HEK293 (cell line): ENCODE measurements at regions not wholly inside any gene's neighbourhood (a gene's known extent, or its start where the extent isn't known, plus 50 kb on each side); places are given as distances from the start of the nearest gene placed in this dataset.

Experiments used
- CTCF ChIP-seq: fragments of 450-650 bp; formaldehyde crosslinking; IDR thresholded peaks from 2 replicates; pipeline ENCODE4 v1.5.1; 2016; ENCODE audit warnings: missing biosample characterization, missing genetic modification characterization
- ZNF19 ChIP-seq: fragments of 450-650 bp; formaldehyde crosslinking; IDR thresholded peaks from 2 replicates; pipeline ENCODE4; 2016; ENCODE audit warnings: missing biosample characterization, missing genetic modification characterization, low read depth
- ZNF555 ChIP-seq: fragments of 450-650 bp; formaldehyde crosslinking; conservative IDR thresholded peaks from 2 replicates; pipeline ENCODE4 v1.5.1; 2017; ENCODE audit warnings: missing biosample characterization, mild to moderate bottlenecking, missing genetic modification characterization, inconsistent platforms
- TF ChIP-seq, protein P1 (sequence below): fragments of 450-650 bp; formaldehyde crosslinking; IDR thresholded peaks from 2 replicates; pipeline ENCODE4 v1.5.1; 2016; ENCODE audit warnings: missing biosample characterization, missing genetic modification characterization
- TF ChIP-seq, protein P2 (sequence below): fragments of 450-650 bp; formaldehyde crosslinking; IDR thresholded peaks from 2 replicates; pipeline ENCODE4 v1.5.1; 2016; ENCODE audit warnings: missing biosample characterization, missing genetic modification characterization

- TF ChIP-seq ZNF555 (tag by site-specific recombination): no peak
- TF ChIP-seq, protein P1, sequence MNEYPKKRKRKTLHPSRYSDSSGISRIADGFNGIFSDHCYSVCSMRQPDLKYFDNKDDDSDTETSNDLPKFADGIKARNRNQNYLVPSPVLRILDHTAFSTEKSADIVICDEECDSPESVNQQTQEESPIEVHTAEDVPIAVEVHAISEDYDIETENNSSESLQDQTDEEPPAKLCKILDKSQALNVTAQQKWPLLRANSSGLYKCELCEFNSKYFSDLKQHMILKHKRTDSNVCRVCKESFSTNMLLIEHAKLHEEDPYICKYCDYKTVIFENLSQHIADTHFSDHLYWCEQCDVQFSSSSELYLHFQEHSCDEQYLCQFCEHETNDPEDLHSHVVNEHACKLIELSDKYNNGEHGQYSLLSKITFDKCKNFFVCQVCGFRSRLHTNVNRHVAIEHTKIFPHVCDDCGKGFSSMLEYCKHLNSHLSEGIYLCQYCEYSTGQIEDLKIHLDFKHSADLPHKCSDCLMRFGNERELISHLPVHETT: no peak
- TF ChIP-seq CTCF (tag by site-specific recombination): no peak
- TF ChIP-seq, protein P2, sequence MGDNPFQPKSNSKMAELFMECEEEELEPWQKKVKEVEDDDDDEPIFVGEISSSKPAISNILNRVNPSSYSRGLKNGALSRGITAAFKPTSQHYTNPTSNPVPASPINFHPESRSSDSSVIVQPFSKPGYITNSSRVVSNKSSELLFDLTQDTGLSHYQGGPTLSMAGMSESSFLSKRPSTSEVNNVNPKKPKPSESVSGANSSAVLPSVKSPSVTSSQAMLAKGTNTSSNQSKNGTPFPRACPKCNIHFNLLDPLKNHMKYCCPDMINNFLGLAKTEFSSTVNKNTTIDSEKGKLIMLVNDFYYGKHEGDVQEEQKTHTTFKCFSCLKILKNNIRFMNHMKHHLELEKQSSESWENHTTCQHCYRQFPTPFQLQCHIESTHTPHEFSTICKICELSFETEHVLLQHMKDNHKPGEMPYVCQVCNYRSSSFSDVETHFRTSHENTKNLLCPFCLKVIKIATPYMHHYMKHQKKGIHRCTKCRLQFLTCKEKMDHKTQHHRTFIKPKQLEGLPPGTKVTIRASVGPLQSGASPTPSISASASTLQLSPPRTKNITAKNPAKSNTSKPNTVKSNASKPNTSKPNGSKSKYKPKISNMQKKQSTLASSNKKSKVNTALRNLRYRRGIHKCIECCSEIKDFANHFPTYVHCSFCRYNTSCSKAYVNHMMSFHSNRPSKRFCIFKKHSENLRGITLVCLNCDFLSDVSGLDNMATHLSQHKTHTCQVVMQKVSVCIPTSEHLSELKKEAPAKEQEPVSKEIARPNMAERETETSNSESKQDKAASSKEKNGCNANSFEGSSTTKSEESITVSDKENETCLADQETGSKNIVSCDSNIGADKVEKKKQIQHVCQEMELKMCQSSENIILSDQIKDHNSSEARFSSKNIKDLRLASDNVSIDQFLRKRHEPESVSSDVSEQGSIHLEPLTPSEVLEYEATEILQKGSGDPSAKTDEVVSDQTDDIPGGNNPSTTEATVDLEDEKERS (tag by site-specific recombination): no peak
- TF ChIP-seq ZNF19 (tag by site-specific recombination): no peak
Measured at GRCh38 chr21:16873176-16873575, 639.7 kb upstream of the CXADR start.
